NB4 (cell line): ENCODE measurements at regions not wholly inside any gene's neighbourhood (a gene's known extent, or its start where the extent isn't known, plus 50 kb on each side); places are given as distances from the start of the nearest gene placed in this dataset.

Source experiments
- DNase-seq: peaks from one replicate; pipeline ENCODE4 v3.0.0; 2010; ENCODE audit warnings: low read depth
- H3K4me3 ChIP-seq: one replicate; pipeline ENCODE4 v1.5.1; 2011; ENCODE audit warnings: mild to moderate bottlenecking, low read depth, low read length, moderate library complexity
- MYC ChIP-seq: IDR thresholded peaks from 2 replicates; pipeline ENCODE4 v1.6.1; 2011; ENCODE audit warnings: low read depth, low read length
- POLR2A ChIP-seq: IDR thresholded peaks from 2 replicates; pipeline ENCODE4 v1.6.1; 2011; ENCODE audit warnings: mild to moderate bottlenecking; ENCODE audit not compliant: insufficient read length; ENCODE audit errors: extremely low read depth
- TF ChIP-seq, protein P1 (sequence below): IDR thresholded peaks from 2 replicates; pipeline ENCODE4 v1.6.1; 2011; ENCODE audit warnings: low read depth, low read length
- TF ChIP-seq, protein P2 (sequence below): IDR thresholded peaks from one replicate; pipeline ENCODE4 v1.5.1; 2012; ENCODE audit warnings: low read depth, low read length

DNA sequence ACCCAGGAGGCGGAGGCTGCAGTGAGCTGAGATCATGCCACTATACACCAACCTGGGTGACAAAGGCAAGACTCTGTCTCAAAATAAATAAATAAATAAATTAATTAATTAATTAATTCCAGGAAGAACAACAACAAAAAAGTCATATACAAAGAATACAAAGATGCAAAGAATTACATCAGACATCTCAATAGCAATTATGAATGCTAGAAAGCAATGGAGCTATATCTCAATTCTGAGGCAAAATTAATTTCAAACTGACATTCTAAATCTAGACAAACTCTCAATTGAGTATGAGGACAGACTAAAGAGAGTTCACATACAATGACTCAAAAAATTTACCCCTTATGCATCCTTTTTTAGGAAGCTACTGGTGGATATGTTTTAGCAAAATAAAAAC lies 69.6 kb upstream of the CTNNB1 start:
- TF ChIP-seq, protein P1, sequence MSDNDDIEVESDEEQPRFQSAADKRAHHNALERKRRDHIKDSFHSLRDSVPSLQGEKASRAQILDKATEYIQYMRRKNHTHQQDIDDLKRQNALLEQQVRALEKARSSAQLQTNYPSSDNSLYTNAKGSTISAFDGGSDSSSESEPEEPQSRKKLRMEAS: no peak
- TF ChIP-seq MYC: no peak
- TF ChIP-seq POLR2A: no peak
- TF ChIP-seq, protein P2, sequence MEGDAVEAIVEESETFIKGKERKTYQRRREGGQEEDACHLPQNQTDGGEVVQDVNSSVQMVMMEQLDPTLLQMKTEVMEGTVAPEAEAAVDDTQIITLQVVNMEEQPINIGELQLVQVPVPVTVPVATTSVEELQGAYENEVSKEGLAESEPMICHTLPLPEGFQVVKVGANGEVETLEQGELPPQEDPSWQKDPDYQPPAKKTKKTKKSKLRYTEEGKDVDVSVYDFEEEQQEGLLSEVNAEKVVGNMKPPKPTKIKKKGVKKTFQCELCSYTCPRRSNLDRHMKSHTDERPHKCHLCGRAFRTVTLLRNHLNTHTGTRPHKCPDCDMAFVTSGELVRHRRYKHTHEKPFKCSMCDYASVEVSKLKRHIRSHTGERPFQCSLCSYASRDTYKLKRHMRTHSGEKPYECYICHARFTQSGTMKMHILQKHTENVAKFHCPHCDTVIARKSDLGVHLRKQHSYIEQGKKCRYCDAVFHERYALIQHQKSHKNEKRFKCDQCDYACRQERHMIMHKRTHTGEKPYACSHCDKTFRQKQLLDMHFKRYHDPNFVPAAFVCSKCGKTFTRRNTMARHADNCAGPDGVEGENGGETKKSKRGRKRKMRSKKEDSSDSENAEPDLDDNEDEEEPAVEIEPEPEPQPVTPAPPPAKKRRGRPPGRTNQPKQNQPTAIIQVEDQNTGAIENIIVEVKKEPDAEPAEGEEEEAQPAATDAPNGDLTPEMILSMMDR: no peak
- DNase-seq: no peak
- no peak overlapping the region for H3K4me3 ChIP-seq

GRCh38 chr3:41131224-41131623 lies 68.1 kb upstream of the CTNNB1 start:
- TF ChIP-seq, protein P1: no peak
- TF ChIP-seq MYC: no peak
- TF ChIP-seq POLR2A: no peak
- TF ChIP-seq, protein P2: no peak
- H3K4me3 ChIP-seq: no peak overlapping the region
- DNase-seq: no peak

DNA sequence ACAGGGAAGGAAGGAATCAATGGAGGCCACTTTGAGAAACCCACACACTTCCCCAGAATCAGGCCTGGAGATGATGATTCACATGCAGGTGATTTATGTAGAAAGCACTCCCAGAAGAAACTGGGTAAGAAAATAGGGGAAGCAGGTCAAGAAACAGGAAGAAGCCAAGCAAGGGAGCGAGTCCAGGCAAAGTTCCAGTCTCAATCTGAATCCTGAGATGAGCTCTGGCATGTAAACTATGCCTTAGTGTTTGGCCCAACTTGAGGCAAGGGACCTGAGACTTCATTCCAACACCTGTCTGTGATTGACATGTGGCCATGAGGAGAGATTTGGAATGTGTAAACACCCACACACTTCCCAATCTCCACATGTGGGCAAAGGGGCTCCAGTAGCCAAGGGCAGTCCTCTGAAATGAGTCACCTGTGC lies 61.6 kb upstream of the CTNNB1 start:
- no peak for TF ChIP-seq POLR2A
- no peak for TF ChIP-seq MYC
- TF ChIP-seq, protein P2: no peak
- TF ChIP-seq, protein P1: no peak
- DNase-seq: no peak
- H3K4me3 ChIP-seq: no peak overlapping the region

DNA sequence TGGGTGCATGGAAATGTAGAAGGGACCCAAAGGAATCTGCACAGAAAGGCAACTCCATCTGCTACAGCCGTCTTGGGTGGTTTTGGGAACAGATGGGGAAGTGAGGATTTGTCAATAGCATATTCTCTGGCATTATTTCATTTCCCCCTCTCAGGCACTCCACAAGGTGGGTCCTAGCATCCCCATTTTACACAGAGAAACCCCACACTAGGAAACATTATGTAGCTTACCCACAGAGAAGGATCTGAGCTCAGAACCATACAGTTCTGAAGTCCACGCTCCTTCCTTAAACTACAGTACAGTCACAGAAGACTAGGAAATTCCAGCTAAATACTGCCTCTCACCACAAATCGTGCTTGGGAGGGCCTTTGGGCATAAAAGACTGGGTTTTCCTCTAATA lies 61.2 kb upstream of the CTNNB1 start:
- TF ChIP-seq, protein P1: no peak
- TF ChIP-seq MYC: no peak
- TF ChIP-seq, protein P2: no peak
- no peak for TF ChIP-seq POLR2A
- H3K4me3 ChIP-seq: no peak overlapping the region
- DNase-seq: no peak

DNA sequence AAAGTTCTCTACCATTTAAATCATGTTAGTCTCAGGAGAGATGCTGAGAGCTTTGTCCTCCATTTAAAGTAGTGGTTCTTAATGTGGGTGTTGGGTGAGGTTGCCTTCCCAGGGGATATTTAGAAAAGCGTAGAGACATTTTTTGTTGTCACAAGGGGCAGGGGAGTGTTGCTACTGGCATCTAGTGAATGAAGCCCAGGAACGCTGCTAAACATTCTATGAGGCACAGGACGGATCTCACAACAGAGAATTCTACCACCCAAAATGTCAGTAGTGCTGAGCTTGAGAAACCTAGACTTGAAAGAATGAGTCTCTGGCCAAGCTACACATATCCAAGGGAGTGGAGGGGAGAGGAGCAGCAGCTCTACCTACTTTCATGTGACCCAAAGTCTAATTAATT lies 60.7 kb upstream of the CTNNB1 start:
- no peak for TF ChIP-seq POLR2A
- TF ChIP-seq MYC: no peak
- TF ChIP-seq, protein P2: no peak
- TF ChIP-seq, protein P1: no peak
- DNase-seq: no peak
- no peak overlapping the region for H3K4me3 ChIP-seq

DNA sequence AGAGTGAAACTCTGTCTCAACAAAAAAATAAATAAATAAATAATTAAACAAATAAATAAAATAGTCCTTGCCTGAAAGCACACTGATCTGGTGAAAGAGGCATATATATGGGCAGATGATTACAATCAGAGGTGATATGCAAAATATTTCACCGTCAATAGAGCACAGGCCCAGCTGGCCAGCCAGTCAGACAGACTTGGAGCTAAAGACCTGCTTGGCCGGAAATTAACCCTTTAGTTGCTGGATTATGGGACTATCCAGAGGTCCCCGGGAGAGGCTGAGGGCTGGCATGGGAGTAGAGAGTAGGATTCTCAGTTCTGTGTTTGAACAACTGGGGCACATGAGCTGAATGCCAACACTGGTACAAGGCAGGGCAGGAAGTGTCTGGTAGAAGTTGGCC lies 59.1 kb upstream of the CTNNB1 start:
- TF ChIP-seq, protein P1: no peak
- no peak for TF ChIP-seq POLR2A
- TF ChIP-seq, protein P2: no peak
- TF ChIP-seq MYC: no peak
- no peak overlapping the region for H3K4me3 ChIP-seq
- no peak for DNase-seq
